MM.1S (cell line): ENCODE measurements at regions not wholly inside any gene's neighbourhood (a gene's known extent, or its start where the extent isn't known, plus 50 kb on each side); places are given as distances from the start of the nearest gene placed in this dataset.

Experiments
- EZH2phosphoT487 ChIP-seq: fragments of 300-600 bp; sonication (generic); IDR thresholded peaks from 2 replicates; pipeline ENCODE4 v1.6.1; 2018; ENCODE audit warnings: antibody characterized with exemption, low read length
- TF ChIP-seq, protein P1 (sequence below): fragments of 300-600 bp; sonication (generic); IDR thresholded peaks from 2 replicates; pipeline ENCODE4 v1.5.1; 2016; ENCODE audit warnings: antibody characterized with exemption, low read length, mixed read lengths

DNA sequence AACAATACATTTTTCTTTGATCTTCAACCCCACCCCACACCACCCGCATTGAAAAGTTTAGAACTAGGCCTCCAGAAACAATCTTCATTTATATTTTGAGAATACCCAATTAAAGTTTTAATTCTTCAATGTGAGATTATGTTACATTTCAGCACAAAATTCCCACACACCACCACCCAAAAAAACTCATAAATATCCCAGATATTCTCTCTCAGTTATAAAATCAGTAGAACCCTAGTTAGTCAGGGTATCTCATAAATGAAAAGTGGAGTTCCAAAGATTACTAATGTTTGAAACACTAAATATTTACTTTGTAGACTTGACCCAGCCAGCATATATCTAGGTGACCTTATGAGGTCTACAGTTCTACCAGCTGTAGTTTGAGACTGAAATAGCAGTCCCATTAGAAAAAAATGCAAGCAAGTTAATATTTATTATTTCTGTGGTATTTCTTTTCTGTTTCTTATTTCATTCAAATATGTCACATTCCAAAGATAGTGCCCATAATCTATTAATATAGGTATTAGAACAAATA, 371.0 kb downstream of the TENT5A start:
- TF ChIP-seq, protein P1, sequence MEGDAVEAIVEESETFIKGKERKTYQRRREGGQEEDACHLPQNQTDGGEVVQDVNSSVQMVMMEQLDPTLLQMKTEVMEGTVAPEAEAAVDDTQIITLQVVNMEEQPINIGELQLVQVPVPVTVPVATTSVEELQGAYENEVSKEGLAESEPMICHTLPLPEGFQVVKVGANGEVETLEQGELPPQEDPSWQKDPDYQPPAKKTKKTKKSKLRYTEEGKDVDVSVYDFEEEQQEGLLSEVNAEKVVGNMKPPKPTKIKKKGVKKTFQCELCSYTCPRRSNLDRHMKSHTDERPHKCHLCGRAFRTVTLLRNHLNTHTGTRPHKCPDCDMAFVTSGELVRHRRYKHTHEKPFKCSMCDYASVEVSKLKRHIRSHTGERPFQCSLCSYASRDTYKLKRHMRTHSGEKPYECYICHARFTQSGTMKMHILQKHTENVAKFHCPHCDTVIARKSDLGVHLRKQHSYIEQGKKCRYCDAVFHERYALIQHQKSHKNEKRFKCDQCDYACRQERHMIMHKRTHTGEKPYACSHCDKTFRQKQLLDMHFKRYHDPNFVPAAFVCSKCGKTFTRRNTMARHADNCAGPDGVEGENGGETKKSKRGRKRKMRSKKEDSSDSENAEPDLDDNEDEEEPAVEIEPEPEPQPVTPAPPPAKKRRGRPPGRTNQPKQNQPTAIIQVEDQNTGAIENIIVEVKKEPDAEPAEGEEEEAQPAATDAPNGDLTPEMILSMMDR: no peak
- TF ChIP-seq EZH2phosphoT487: no peak
